H9 (cell line): ENCODE measurements at regions not wholly inside any gene's neighbourhood (a gene's known extent, or its start where the extent isn't known, plus 50 kb on each side); places are given as distances from the start of the nearest gene placed in this dataset.

Source experiments
- DNase-seq: peaks from one replicate; pipeline ENCODE4 v3.0.0-alpha.2; 2017
- H2AFZ ChIP-seq: one replicate; pipeline ENCODE4 v1.6.1; 2013; ENCODE audit warnings: mild to moderate bottlenecking, low read length, control low read depth, moderate library complexity
- H2AK5ac ChIP-seq: 2 replicates; pipeline ENCODE4 v1.6.1; 2013; ENCODE audit warnings: low read length, control low read depth, mixed read lengths; ENCODE audit not compliant: insufficient read length
- H2BK120ac ChIP-seq: one replicate; pipeline ENCODE4 v1.6.1; 2013; ENCODE audit warnings: low read depth, mild to moderate bottlenecking, low read length, control low read depth, inconsistent platforms; ENCODE audit not compliant: poor library complexity, severe bottlenecking
- H2BK12ac ChIP-seq: 2 replicates; pipeline ENCODE4 v1.6.1; 2013; ENCODE audit warnings: low read length, control low read depth, mixed read lengths, low read depth; ENCODE audit not compliant: insufficient read length
- H2BK15ac ChIP-seq: 2 replicates; pipeline ENCODE4 v1.6.1; 2013; ENCODE audit warnings: low read depth, low read length, control low read depth
- H2BK20ac ChIP-seq: one replicate; pipeline ENCODE4 v1.6.1; 2013; ENCODE audit warnings: low read depth, mild to moderate bottlenecking, low read length, control low read depth, inconsistent platforms; ENCODE audit not compliant: poor library complexity, severe bottlenecking
- H2BK5ac ChIP-seq: 2 replicates; pipeline ENCODE4 v1.6.1; 2013; ENCODE audit warnings: low read length, control low read depth, mixed read lengths; ENCODE audit not compliant: insufficient read length
- H3K14ac ChIP-seq: 2 replicates; pipeline ENCODE4 v1.6.1; 2013; ENCODE audit warnings: low read length, control low read depth; ENCODE audit not compliant: insufficient read depth
- H3K18ac ChIP-seq: 2 replicates; pipeline ENCODE4 v1.6.1; 2013; ENCODE audit warnings: low read depth, mild to moderate bottlenecking, mixed read lengths, low read length, control low read depth; ENCODE audit not compliant: insufficient read length
- H3K23ac ChIP-seq: 2 replicates; pipeline ENCODE4 v1.6.1; 2013; ENCODE audit warnings: low read length, control low read depth, mixed read lengths, low read depth; ENCODE audit not compliant: insufficient read length
- H3K23me2 ChIP-seq: 2 replicates; pipeline ENCODE4 v1.6.1; 2013; ENCODE audit warnings: low read depth, mild to moderate bottlenecking, mixed read lengths, low read length, control low read depth; ENCODE audit not compliant: insufficient read length, poor library complexity, severe bottlenecking
- H3K27ac ChIP-seq: 2 replicates; pipeline ENCODE4 v1.5.1; 2013; ENCODE audit warnings: low read length, control low read depth, mixed read lengths, low read depth; ENCODE audit not compliant: insufficient read length
- H3K27me3 ChIP-seq: 2 replicates; pipeline ENCODE4 v1.6.1; 2013; ENCODE audit warnings: low read length, control low read depth, inconsistent platforms; ENCODE audit not compliant: insufficient read depth
- H3K4ac ChIP-seq: 2 replicates; pipeline ENCODE4 v1.6.1; 2013; ENCODE audit warnings: low read depth, mild to moderate bottlenecking, control low read depth, inconsistent platforms, low read length, moderate library complexity
- H3K4me1 ChIP-seq: 2 replicates; pipeline ENCODE4 v1.6.1; 2013; ENCODE audit warnings: low read length, control low read depth, inconsistent platforms; ENCODE audit not compliant: insufficient read depth
- H3K4me2 ChIP-seq: 2 replicates; pipeline ENCODE4 v1.6.1; 2013; ENCODE audit warnings: low read length, control low read depth, mixed read lengths; ENCODE audit not compliant: insufficient read length, insufficient read depth
- H3K56ac ChIP-seq: 2 replicates; pipeline ENCODE4 v1.6.1; 2013; ENCODE audit warnings: low read depth, mild to moderate bottlenecking, mixed read lengths, low read length, control low read depth; ENCODE audit not compliant: insufficient read length
- H3K79me1 ChIP-seq: 2 replicates; pipeline ENCODE4 v1.6.1; 2013; ENCODE audit warnings: low read depth, mild to moderate bottlenecking, moderate library complexity, low read length, control low read depth, inconsistent platforms; ENCODE audit not compliant: insufficient read depth, poor library complexity, severe bottlenecking
- H3K79me2 ChIP-seq: 2 replicates; pipeline ENCODE4 v1.6.1; 2013; ENCODE audit warnings: low read length, control low read depth, inconsistent platforms; ENCODE audit not compliant: insufficient read depth
- H3K9ac ChIP-seq: 2 replicates; pipeline ENCODE4 v1.6.1; 2013; ENCODE audit warnings: low read length, control low read depth, mixed read lengths; ENCODE audit not compliant: insufficient read length; ENCODE audit errors: extremely low read depth
- H3K9me3 ChIP-seq: one replicate; pipeline ENCODE4 v1.6.1; 2013; ENCODE audit warnings: low read depth, low read length, inconsistent platforms; ENCODE audit not compliant: control insufficient read depth
- H3T11ph ChIP-seq: one replicate; pipeline ENCODE4 v1.6.1; 2013; ENCODE audit warnings: mild to moderate bottlenecking, low read length, control low read depth, inconsistent platforms
- H4K20me1 ChIP-seq: one replicate; pipeline ENCODE4 v1.6.1; 2013; ENCODE audit not compliant: control insufficient read depth, insufficient read length, insufficient read depth
- H4K5ac ChIP-seq: 2 replicates; pipeline ENCODE4 v1.6.1; 2013; ENCODE audit warnings: low read depth, mild to moderate bottlenecking, mixed read lengths, low read length, control low read depth; ENCODE audit not compliant: insufficient read length
- H4K8ac ChIP-seq: replicated peaks from 2 replicates; pipeline ENCODE4 v1.6.1; 2013; ENCODE audit warnings: low read length, control low read depth, mixed read lengths, low read depth; ENCODE audit not compliant: insufficient read length
- H4K91ac ChIP-seq: 2 replicates; pipeline ENCODE4 v1.6.1; 2013; ENCODE audit warnings: low read depth, mild to moderate bottlenecking, moderate library complexity, mixed read lengths, low read length, control low read depth; ENCODE audit not compliant: insufficient read length
- H3K27ac Mint-ChIP-seq, 3 experiments: 2 replicates in 2 of 3; 3 replicates in 1 of 3; pipeline ENCODE4 v1.8.0; 2020 to 2021; ENCODE audit warnings: mixed read lengths in 3 of 3, mild to moderate bottlenecking in 1 of 3, moderate library complexity in 1 of 3
- H3K27me3 Mint-ChIP-seq: 2 replicates; pipeline ENCODE4 v1.8.0; 2021; ENCODE audit warnings: low read depth, mild to moderate bottlenecking, moderate library complexity, mixed read lengths
- H3K36me3 Mint-ChIP-seq, 3 experiments: 2 replicates in 2 of 3; 3 replicates in 1 of 3; pipeline ENCODE4 v1.8.0; 2020 to 2021; ENCODE audit warnings: low read depth in 3 of 3, mixed read lengths in 3 of 3; ENCODE audit not compliant: insufficient read depth in 1 of 3
- H3K4me1 Mint-ChIP-seq, 2 experiments: 2 replicates each; pipeline ENCODE4 v1.8.0; 2020; ENCODE audit warnings: mixed read lengths in 2 of 2
- H3K4me3 Mint-ChIP-seq, 2 experiments: 2 replicates in 1 of 2; 3 replicates in 1 of 2; pipeline ENCODE4 v1.8.0; 2020 to 2021; ENCODE audit warnings: mild to moderate bottlenecking in 2 of 2, mixed read lengths in 2 of 2, moderate library complexity in 1 of 2
- H3K9me3 Mint-ChIP-seq, 2 experiments: 2 replicates in 1 of 2; 3 replicates in 1 of 2; pipeline ENCODE4 v1.8.0; 2020; ENCODE audit warnings: mild to moderate bottlenecking in 2 of 2, mixed read lengths in 2 of 2, moderate library complexity in 1 of 2
- WGBS: extraction: QIAGEN DNeasy Blood & Tissue Kit; methylation state at CpG from one replicate; pipeline ENCODE4 v1.1.7; 2013; ENCODE audit warnings: missing lambda C conversion rate, low lambda C conversion rate, mixed read lengths; ENCODE audit not compliant: insufficient read length; ENCODE audit errors: extremely low coverage; 5-methylcytosine and 5-hydroxymethylcytosine counted together
- TF ChIP-seq, protein P1 (sequence below): fragments of 200-600 bp; sonication (generic); conservative IDR thresholded peaks from 3 replicates; pipeline ENCODE4 v1.8.0; 2021; ENCODE audit warnings: antibody characterized with exemption, mild to moderate bottlenecking

DNA sequence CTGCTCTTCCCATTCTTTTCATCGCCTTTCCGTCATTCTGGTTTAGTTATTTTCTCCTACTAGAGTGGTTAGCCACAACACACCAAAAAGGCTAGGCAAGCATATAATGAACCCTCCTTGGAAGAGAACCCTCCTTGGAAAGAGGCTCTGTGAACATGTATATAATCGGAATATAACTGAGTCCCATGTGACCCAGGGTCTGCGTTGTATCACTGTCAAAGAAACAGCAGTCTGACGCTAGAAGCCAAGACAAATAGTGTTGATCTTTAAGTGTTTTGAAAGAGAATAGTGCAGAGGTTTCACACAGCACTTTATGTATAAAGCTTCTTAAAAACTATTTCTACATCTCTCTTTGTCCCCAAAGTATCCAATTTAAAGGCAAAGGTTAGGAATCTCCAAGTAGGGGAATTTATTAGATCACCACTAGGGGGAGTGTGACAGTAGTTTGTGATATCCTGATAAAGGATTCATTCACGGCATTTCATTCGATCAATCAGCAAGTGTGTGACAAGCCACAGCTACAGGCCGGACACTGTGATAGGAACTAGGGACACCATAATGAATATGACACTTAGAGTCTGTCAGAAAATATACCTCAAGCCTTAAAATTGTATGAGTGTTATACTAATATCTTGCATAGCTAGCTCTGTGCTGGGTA lies 395.3 kb downstream of the CD109 start:
- no peaks in the 10 kb centered on the region for H3K4me1 Mint-ChIP-seq
- H2BK5ac ChIP-seq, result no peak overlapping the region
- no peaks in the 10 kb centered on the region for H3K27me3 ChIP-seq
- no peak overlapping the region for H4K5ac ChIP-seq
- no peak overlapping the region for H3K4me2 ChIP-seq
- H2BK120ac ChIP-seq, result no peak overlapping the region
- no peak overlapping the region for H3T11ph ChIP-seq
- no peak overlapping the region for H2BK15ac ChIP-seq
- H3K23me2 ChIP-seq, result no peaks in the 10 kb centered on the region
- H3K27me3 Mint-ChIP-seq, result no peaks in the 10 kb centered on the region
- no peak overlapping the region for H3K23ac ChIP-seq
- H4K91ac ChIP-seq, result no peak overlapping the region
- H3K4me3 Mint-ChIP-seq, result no peak overlapping the region
- no peak overlapping the region for H3K9ac ChIP-seq
- no peak overlapping the region for H4K8ac ChIP-seq
- H3K27ac ChIP-seq, result no peak overlapping the region
- no peak overlapping the region for H3K14ac ChIP-seq
- H3K79me2 ChIP-seq, result no peaks in the 10 kb centered on the region
- H3K9me3 Mint-ChIP-seq, result no peaks in the 10 kb centered on the region
- no peak overlapping the region for H3K4ac ChIP-seq
- no peak for DNase-seq
- H2AK5ac ChIP-seq, result no peak overlapping the region
- H3K9me3 ChIP-seq, result no peaks in the 10 kb centered on the region
- no peaks in the 10 kb centered on the region for H3K36me3 Mint-ChIP-seq
- H3K18ac ChIP-seq, result no peak overlapping the region
- TF ChIP-seq, protein P1, sequence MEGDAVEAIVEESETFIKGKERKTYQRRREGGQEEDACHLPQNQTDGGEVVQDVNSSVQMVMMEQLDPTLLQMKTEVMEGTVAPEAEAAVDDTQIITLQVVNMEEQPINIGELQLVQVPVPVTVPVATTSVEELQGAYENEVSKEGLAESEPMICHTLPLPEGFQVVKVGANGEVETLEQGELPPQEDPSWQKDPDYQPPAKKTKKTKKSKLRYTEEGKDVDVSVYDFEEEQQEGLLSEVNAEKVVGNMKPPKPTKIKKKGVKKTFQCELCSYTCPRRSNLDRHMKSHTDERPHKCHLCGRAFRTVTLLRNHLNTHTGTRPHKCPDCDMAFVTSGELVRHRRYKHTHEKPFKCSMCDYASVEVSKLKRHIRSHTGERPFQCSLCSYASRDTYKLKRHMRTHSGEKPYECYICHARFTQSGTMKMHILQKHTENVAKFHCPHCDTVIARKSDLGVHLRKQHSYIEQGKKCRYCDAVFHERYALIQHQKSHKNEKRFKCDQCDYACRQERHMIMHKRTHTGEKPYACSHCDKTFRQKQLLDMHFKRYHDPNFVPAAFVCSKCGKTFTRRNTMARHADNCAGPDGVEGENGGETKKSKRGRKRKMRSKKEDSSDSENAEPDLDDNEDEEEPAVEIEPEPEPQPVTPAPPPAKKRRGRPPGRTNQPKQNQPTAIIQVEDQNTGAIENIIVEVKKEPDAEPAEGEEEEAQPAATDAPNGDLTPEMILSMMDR, result peak; percentile 85
- H3K27ac Mint-ChIP-seq, result no peak overlapping the region
- H2BK12ac ChIP-seq, result no peak overlapping the region
- peak overlapping the region; percentile 14 for H2AFZ ChIP-seq
- H2BK20ac ChIP-seq, result no peak overlapping the region
- no peaks in the 10 kb centered on the region for H4K20me1 ChIP-seq
- no CpG with 5 or more reads among the region's 8 CpGs for WGBS
- H3K56ac ChIP-seq, result no peak overlapping the region
- H3K4me1 ChIP-seq, result no peaks in the 10 kb centered on the region
- H3K79me1 ChIP-seq, result no peaks in the 10 kb centered on the region
